ENCODE measurements at regions not wholly inside any gene's neighbourhood (a gene's known extent, or its start where the extent isn't known, plus 50 kb on each side); places are given as distances from the start of the nearest gene placed in this dataset.

DNA sequence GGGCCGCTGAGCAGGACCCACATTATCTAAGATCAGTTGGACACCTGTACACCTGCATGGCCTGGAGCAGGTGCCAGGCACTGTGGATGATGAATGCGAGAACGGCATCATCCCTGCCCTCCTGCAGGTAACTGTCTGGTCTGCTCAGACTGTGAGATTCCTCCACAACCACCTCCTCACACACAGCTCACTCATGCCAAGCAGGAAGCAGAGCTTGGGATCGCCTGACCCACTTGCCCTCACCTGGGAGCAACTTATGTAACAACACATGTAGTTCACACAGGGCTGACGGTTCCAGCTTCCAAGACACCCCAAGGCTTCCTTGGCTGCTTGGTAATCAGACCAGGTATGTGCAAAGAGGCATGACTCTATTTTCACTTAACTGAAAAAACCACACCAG is 359.2 kb downstream of the PREX1 start:
- Histone ChIP-seq H3K9me3 (no peaks in the 10 kb centered on the region), H3K36me3 (no peaks in the 10 kb centered on the region), H3K27me3 (no peaks in the 10 kb centered on the region), H3K4me1 (no peaks in the 10 kb centered on the region), H3K27ac (no peak overlapping the region), H3K4me3 (no peak overlapping the region)
- DNase-seq, result no peak
- intact Hi-C loops (cut with DNase I; ENCODE audit: low total_unique reads), result no loop called here
- TF ChIP-seq, protein P1, sequence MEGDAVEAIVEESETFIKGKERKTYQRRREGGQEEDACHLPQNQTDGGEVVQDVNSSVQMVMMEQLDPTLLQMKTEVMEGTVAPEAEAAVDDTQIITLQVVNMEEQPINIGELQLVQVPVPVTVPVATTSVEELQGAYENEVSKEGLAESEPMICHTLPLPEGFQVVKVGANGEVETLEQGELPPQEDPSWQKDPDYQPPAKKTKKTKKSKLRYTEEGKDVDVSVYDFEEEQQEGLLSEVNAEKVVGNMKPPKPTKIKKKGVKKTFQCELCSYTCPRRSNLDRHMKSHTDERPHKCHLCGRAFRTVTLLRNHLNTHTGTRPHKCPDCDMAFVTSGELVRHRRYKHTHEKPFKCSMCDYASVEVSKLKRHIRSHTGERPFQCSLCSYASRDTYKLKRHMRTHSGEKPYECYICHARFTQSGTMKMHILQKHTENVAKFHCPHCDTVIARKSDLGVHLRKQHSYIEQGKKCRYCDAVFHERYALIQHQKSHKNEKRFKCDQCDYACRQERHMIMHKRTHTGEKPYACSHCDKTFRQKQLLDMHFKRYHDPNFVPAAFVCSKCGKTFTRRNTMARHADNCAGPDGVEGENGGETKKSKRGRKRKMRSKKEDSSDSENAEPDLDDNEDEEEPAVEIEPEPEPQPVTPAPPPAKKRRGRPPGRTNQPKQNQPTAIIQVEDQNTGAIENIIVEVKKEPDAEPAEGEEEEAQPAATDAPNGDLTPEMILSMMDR (IDR thresholded peaks at IDR 0.05), result no peak
- TF ChIP-seq POLR2A (IDR thresholded peaks at IDR 0.05), result no peak

GRCh38 chr20:48467622-48468021 is 360.2 kb downstream of the PREX1 start:
- no peaks in the 10 kb centered on the region for H3K4me1 ChIP-seq
- H3K9me3 ChIP-seq, result no peaks in the 10 kb centered on the region
- no peaks in the 10 kb centered on the region for H3K27me3 ChIP-seq
- H3K4me3 ChIP-seq, result no peak overlapping the region
- no peak for DNase-seq
- intact Hi-C loops (cut with DNase I; ENCODE audit: low total_unique reads), result no loop called here
- TF ChIP-seq POLR2A (IDR thresholded peaks at IDR 0.05), result no peak
- TF ChIP-seq, protein P1 (IDR thresholded peaks at IDR 0.05), result no peak
- H3K36me3 ChIP-seq, result no peaks in the 10 kb centered on the region
- H3K27ac ChIP-seq, result no peak overlapping the region

DNA sequence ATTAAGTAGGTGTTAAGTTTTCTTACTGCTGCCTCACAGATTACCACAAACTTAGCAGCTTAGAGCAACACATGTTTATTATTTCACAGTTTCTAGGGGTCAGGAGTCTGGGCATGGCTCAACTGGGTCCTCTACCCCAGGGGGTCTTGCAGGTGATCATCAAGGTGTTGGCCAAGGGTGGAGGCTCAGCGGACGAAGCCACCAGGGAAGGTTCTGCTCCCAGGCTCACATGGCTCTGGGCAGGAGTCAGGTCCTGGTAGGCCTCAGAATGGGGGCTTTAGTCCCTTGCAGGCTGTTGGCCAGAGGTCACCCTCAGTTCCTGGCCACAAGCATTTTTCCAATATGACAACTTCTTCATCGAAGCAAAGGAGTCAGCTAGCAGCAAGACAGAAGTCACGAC is 362.5 kb downstream of the PREX1 start:
- intact Hi-C loops (cut with DNase I; ENCODE audit: low total_unique reads), result no loop called here
- no peaks in the 10 kb centered on the region for H3K9me3 ChIP-seq
- H3K27ac ChIP-seq, result no peak overlapping the region
- no peaks in the 10 kb centered on the region for H3K4me1 ChIP-seq
- no peaks in the 10 kb centered on the region for H3K27me3 ChIP-seq
- no peak overlapping the region for H3K4me3 ChIP-seq
- no peaks in the 10 kb centered on the region for H3K36me3 ChIP-seq
- no peak for DNase-seq
- TF ChIP-seq POLR2A (IDR thresholded peaks at IDR 0.05), result no peak
- TF ChIP-seq, protein P1 (IDR thresholded peaks at IDR 0.05), result no peak

GRCh38 chr20:48463916-48464315 is 363.9 kb downstream of the PREX1 start:
- intact Hi-C loops (cut with DNase I; ENCODE audit: low total_unique reads), result no loop called here

DNA sequence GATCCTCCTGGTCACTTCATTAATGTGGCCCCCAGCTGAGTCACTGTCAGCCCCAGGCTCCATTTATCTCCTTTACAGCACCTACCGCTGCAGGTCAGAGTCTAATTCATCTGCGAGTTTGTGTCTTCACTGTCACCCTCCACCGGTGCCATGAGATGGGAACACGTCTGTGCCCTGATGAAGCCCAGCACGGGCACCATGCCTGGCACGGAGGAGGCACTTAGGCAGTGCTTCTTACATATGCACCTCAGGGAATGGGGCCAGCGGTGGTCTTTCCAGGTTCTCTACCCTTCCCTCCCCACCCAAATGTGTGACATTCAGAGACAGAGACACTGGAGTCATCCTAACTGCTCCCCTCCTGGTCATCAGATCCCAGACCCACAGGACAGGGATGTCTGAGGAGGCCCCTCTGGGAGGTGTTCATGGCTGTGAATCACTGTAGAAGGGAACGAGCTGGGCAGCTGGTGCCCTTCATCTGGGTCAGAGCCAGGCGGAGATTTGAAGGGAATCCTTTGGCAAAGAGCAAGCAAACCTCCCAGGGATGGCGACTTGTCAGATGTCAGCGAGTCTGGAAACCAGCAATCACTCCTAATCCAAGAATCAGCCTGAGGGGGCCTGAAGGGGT is 364.6 kb downstream of the PREX1 start:
- Histone ChIP-seq H3K4me3 (no peak overlapping the region), H3K36me3 (no peaks in the 10 kb centered on the region), H3K4me1 (no peaks in the 10 kb centered on the region), H3K27me3 (no peaks in the 10 kb centered on the region), H3K27ac (no peak overlapping the region), H3K9me3 (no peaks in the 10 kb centered on the region)
- intact Hi-C loops (cut with DNase I; ENCODE audit: low total_unique reads), result no loop called here
- TF ChIP-seq, protein P1 (IDR thresholded peaks at IDR 0.05), result no peak
- no peak for TF ChIP-seq POLR2A (IDR thresholded peaks at IDR 0.05)
- no peak for DNase-seq

More at GRCh38 chr20:48463916-48464315, 363.9 kb downstream of the PREX1 start:
- peak in 1 of 2 donors; percentile 35 for DNase-seq
- no peaks in the 10 kb centered on the region for H3K36me3 ChIP-seq
- H3K27ac ChIP-seq, result no peak overlapping the region
- no peak for TF ChIP-seq POLR2A (IDR thresholded peaks at IDR 0.05)
- TF ChIP-seq, protein P1 (IDR thresholded peaks at IDR 0.05), result no peak
- H3K27me3 ChIP-seq, result no peaks in the 10 kb centered on the region
- H3K4me3 ChIP-seq, result no peak overlapping the region
- no peaks in the 10 kb centered on the region for H3K9me3 ChIP-seq
- no peaks in the 10 kb centered on the region for H3K4me1 ChIP-seq
